Hepatocyte (in vitro differentiated cells): ENCODE measurements at regions not wholly inside any gene's neighbourhood (a gene's known extent, or its start where the extent isn't known, plus 50 kb on each side); places are given as distances from the start of the nearest gene placed in this dataset.

Experiments
- EZH2 ChIP-seq: fragments of 200-600 bp; sonication (generic); IDR thresholded peaks from 2 replicates; pipeline ENCODE4 v1.6.1; 2016; ENCODE audit warnings: antibody characterized with exemption, mild to moderate bottlenecking, borderline replicate concordance
- EZH2phosphoT487 ChIP-seq: fragments of 200-600 bp; sonication (generic); IDR thresholded peaks from one replicate; pipeline ENCODE4 v1.6.1; 2018; ENCODE audit warnings: antibody characterized with exemption, mild to moderate bottlenecking, low read depth, moderate library complexity; ENCODE audit not compliant: unreplicated experiment, severe bottlenecking

- no peak for TF ChIP-seq EZH2phosphoT487
- TF ChIP-seq EZH2, result no peak
Measured at GRCh38 chr22:46051646-46052045, 74.7 kb upstream of the WNT7B start.
